ENCODE measurements at regions not wholly inside any gene's neighbourhood (a gene's known extent, or its start where the extent isn't known, plus 50 kb on each side); places are given as distances from the start of the nearest gene placed in this dataset.
"Not testable (repeated sequence)": the region's sequence is repeated elsewhere in the genome, so short reads cannot be mapped to it uniquely, and the experiment has no call there.

DNA sequence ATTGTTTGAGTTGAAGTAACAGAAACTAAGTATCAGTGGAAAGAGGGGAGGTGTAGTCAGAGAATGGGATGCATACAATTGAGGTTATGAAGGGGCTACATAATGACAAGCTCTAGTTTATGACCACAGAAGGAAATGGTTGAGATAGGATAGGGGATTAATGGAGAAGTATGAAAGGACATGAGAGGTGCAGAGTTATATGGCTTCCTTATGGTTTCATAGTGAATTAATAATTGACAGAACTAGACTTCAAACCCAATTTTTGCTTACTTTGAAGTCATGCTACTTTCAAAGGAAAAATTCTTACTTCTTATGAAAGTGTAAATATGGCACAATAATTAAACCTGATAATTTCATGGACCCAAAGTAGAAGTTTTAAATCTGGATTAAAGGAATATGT is 340.3 kb upstream of the LRRC4C start:
- no peak for DNase-seq
- Mint-ChIP-seq H3K4me1 (no peaks in the 10 kb centered on the region), H3K36me3 (ENCODE audit: low read depth) (no peaks in the 10 kb centered on the region), H3K27ac (no peak overlapping the region), H3K4me3 (no peak overlapping the region), H3K9me3 (no peaks in the 10 kb centered on the region), H3K27me3 (ENCODE audit: low read depth, poor library complexity) (peaks cover 3% of the 10 kb centered on the region)
- TF ChIP-seq, protein P1, sequence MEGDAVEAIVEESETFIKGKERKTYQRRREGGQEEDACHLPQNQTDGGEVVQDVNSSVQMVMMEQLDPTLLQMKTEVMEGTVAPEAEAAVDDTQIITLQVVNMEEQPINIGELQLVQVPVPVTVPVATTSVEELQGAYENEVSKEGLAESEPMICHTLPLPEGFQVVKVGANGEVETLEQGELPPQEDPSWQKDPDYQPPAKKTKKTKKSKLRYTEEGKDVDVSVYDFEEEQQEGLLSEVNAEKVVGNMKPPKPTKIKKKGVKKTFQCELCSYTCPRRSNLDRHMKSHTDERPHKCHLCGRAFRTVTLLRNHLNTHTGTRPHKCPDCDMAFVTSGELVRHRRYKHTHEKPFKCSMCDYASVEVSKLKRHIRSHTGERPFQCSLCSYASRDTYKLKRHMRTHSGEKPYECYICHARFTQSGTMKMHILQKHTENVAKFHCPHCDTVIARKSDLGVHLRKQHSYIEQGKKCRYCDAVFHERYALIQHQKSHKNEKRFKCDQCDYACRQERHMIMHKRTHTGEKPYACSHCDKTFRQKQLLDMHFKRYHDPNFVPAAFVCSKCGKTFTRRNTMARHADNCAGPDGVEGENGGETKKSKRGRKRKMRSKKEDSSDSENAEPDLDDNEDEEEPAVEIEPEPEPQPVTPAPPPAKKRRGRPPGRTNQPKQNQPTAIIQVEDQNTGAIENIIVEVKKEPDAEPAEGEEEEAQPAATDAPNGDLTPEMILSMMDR (IDR thresholded peaks at IDR 0.05) = no peak

DNA sequence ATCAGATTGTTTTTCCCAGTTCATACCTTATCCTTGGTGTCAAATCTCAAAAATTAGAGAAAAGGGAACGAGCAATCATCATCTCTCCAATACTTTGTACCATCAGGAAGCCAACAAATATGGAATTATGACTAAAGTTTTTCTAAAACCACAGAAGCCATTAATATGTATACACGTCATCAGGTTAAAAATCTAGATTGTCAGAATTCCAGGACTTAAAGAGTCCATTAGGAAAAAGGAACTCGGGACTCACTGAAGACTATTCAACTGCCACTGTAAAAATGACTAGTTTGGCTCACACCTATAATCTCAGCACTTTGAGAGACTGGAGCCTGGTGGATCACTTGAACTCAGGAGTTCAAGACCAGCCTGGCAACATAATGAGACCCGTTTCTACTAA is 344.4 kb upstream of the LRRC4C start:
- Mint-ChIP-seq H3K36me3 (ENCODE audit: low read depth) (no peaks in the 10 kb centered on the region), H3K9me3 (no peaks in the 10 kb centered on the region), H3K4me1 (no peaks in the 10 kb centered on the region), H3K27ac (no peak overlapping the region), H3K4me3 (no peak overlapping the region), H3K27me3 (ENCODE audit: low read depth, poor library complexity) (no peaks in the 10 kb centered on the region)
- DNase-seq = no peak
- TF ChIP-seq, protein P1 (IDR thresholded peaks at IDR 0.05) = no peak

DNA sequence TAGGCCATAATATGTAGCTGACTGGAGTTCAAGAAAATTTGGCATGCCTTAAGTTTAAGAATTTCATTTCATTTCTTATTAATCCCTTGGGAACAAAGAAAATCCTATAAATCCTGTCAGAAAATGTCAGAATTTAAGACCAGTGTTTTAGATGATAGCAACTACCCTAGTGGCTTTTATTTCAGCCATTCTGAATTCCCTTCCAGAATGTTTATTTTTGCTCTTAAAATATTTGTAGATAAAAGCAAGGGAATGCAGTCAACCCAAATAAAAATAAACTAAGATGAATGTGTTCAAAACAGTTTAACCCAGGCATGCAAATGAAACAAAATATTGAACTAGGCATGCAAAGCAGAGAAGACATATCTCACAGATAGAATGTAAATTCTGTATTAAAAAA is 356.9 kb upstream of the LRRC4C start:
- peaks cover 4% of the 10 kb centered on the region for H3K36me3 Mint-ChIP-seq (ENCODE audit: low read depth)

DNA sequence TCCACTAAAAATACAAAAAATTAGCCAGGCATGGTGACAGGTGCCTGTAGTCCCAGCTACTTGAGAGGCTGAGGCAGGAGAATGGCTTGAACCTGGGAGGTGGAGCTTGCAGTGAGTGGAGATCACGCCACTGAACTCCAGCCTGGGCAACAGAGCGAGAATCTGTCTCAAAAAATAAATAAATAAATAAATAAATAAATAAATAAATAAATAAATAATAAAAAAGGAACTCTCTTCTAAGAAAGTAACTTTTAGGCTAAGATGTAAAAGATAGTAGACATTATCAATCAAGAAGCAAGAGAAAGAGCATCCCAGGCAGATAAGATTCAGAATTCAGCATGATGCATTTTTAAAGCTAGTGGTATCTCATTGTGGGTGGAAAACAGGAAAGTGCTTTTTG is 364.8 kb upstream of the LRRC4C start:
- DNase-seq; H3K36me3 Mint-ChIP-seq (ENCODE audit: low read depth); H3K27me3 Mint-ChIP-seq (ENCODE audit: low read depth, poor library complexity); H3K27ac Mint-ChIP-seq; H3K9me3 Mint-ChIP-seq; H3K4me1 Mint-ChIP-seq; H3K4me3 Mint-ChIP-seq: not testable (repeated sequence)

More for the DNA sequence above, 356.9 kb upstream of the LRRC4C start:
- Mint-ChIP-seq H3K4me1 (no peaks in the 10 kb centered on the region), H3K4me3 (no peak overlapping the region), H3K27me3 (ENCODE audit: low read depth, poor library complexity) (no peaks in the 10 kb centered on the region), H3K27ac (no peak overlapping the region), H3K9me3 (peaks cover 22% of the 10 kb centered on the region)
- TF ChIP-seq, protein P1 (IDR thresholded peaks at IDR 0.05) = no peak
- no peak for DNase-seq

DNA sequence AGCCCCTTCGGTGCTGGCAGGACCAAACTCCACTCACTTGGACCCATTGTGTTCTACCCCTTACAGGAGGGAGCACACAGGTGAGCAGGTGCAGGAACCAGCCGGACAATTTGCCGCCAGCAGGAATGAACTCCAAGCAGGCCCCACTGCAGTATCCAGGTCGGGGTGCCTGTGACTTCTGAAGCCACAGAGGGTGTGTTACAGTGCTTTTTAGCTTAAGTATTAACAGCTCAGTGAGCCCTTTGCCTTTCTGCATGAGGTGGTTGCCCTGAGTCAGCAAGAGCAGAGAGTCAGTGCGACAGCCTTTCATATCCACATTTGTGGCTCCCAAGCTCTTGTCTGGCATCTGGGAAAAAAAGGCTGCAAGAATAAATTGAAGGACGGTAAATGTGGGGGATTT is 366.6 kb upstream of the LRRC4C start:
- H3K27ac Mint-ChIP-seq = no peak overlapping the region
- no peaks in the 10 kb centered on the region for H3K27me3 Mint-ChIP-seq (ENCODE audit: low read depth, poor library complexity)
- H3K4me1 Mint-ChIP-seq = no peaks in the 10 kb centered on the region
- DNase-seq = no peak
- H3K9me3 Mint-ChIP-seq = no peaks in the 10 kb centered on the region
- TF ChIP-seq, protein P1 (IDR thresholded peaks at IDR 0.05) = no peak
- H3K4me3 Mint-ChIP-seq = no peak overlapping the region
- H3K36me3 Mint-ChIP-seq (ENCODE audit: low read depth) = no peaks in the 10 kb centered on the region

DNA sequence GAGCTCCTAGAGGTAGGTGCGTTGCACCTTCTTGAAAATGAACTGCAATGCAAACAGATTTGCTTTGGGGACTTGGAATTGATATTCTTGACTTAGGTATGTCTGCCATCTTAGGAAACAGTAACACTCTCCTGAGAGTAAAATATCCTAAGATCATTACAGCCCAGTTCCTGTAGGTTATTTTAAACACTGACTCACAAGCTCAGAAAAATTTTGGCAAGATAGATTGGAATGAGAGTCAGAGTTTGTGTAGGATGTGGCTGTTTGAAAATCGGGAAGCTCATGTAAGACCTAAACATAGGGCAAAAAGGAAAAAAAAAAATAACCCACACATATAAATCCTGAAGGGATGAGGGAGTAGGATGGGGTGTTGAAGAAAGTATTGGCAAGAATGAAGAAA is 377.0 kb upstream of the LRRC4C start:
- H3K27me3 Mint-ChIP-seq (ENCODE audit: low read depth, poor library complexity) = no peaks in the 10 kb centered on the region
- no peaks in the 10 kb centered on the region for H3K4me1 Mint-ChIP-seq
- peaks cover 8% of the 10 kb centered on the region for H3K9me3 Mint-ChIP-seq
- no peak for DNase-seq
- peak overlapping the region; percentile 10 for H3K27ac Mint-ChIP-seq
- H3K4me3 Mint-ChIP-seq = no peak overlapping the region
- H3K36me3 Mint-ChIP-seq (ENCODE audit: low read depth) = no peaks in the 10 kb centered on the region
- TF ChIP-seq, protein P1 (IDR thresholded peaks at IDR 0.05) = no peak
